Esophagus muscularis mucosa (tissue), 4 donors: ENCODE measurements at regions not wholly inside any gene's neighbourhood (a gene's known extent, or its start where the extent isn't known, plus 50 kb on each side); places are given as distances from the start of the nearest gene placed in this dataset.

ENCODE experiments used
- DNase-seq: peaks from one replicate; pipeline ENCODE4 v3.0.0-alpha.2; 2017; ENCODE audit errors: extremely low spot score
- H3K27ac ChIP-seq, 4 donors: fragments of 200-600 bp; sonication (generic); replicated peaks in 1 of 4; 1 replicate in 3 of 4; 2 replicates in 1 of 4; pipeline ENCODE4 v1.5.1; 2016 to 2019; ENCODE audit warnings: mild to moderate bottlenecking in 1 of 4
- H3K27me3 ChIP-seq, 4 donors: fragments of 200-600 bp; sonication (generic); one replicate each; pipeline versions ENCODE4 v1.5.1 to v1.6.0; 2016 to 2019
- H3K36me3 ChIP-seq, 4 donors: fragments of 200-600 bp; sonication (generic); one replicate each; pipeline ENCODE4 v1.5.1; 2016 to 2019
- H3K4me1 ChIP-seq, 4 donors: fragments of 200-600 bp; sonication (generic); one replicate each; pipeline ENCODE4 v1.5.1; 2016 to 2019
- H3K4me3 ChIP-seq, 4 donors: fragments of 200-600 bp; sonication (generic); 1 replicate in 2 of 4; 2 replicates in 2 of 4; pipeline ENCODE4 v1.5.1; 2016 to 2019; ENCODE audit warnings: mild to moderate bottlenecking in 4 of 4, moderate library complexity in 1 of 4
- H3K9me3 ChIP-seq, 4 donors: fragments of 200-600 bp; sonication (generic); 1 replicate in 3 of 4; 2 replicates in 1 of 4; pipeline ENCODE4 v1.5.1; 2016 to 2019
- CTCF ChIP-seq, 3 experiments: fragments of 200-600 bp in 2 of 3; fragments of 450-650 bp in 1 of 3; sonication (generic) in 2 of 3; IDR thresholded peaks; one replicate each; pipeline ENCODE4 v1.5.1; 2017 to 2019; ENCODE audit warnings: antibody characterized with exemption in 3 of 3, mild to moderate bottlenecking in 2 of 3, moderate library complexity in 1 of 3
- EP300 ChIP-seq: sonication (generic); formaldehyde crosslinking; IDR thresholded peaks from one replicate; pipeline ENCODE4 v1.6.1; 2017; ENCODE audit warnings: antibody characterized with exemption
- POLR2A ChIP-seq: fragments of 450-650 bp; IDR thresholded peaks from one replicate; pipeline ENCODE4 v1.6.1; 2017; ENCODE audit warnings: antibody characterized with exemption, moderate library complexity, mild to moderate bottlenecking, low read depth
- POLR2AphosphoS5 ChIP-seq, 2 donors: sonication (generic); formaldehyde crosslinking; IDR thresholded peaks; one replicate each; pipeline ENCODE4 v1.6.1; 2017; ENCODE audit warnings: antibody characterized with exemption in 2 of 2
- WGBS: methylation state at CpG from one replicate; pipeline ENCODE4 v1.1.5; 2018; 5-methylcytosine and 5-hydroxymethylcytosine counted together
- intact Hi-C: fragments of 100-400 bp; cut with DNase I; formaldehyde crosslinking; loops from one replicate; pipeline ENCODE4 v1.15.1; 2023

- H3K4me1 ChIP-seq: no peaks in the 10 kb centered on the region
- WGBS: 39% methylated on average over 1 of the region's 1 CpG
Observed at GRCh38 chr7:53252539-53252938, 217.1 kb downstream of the POM121L12 start.

GRCh38 chr7:53272081-53272480, 236.6 kb downstream of the POM121L12 start:
- WGBS: 44% methylated on average over 4 of the region's 4 CpGs
- H3K27me3 ChIP-seq: no peaks in the 10 kb centered on the region
- TF ChIP-seq POLR2A (no peak), CTCF (IDR thresholded peaks at IDR 0.05) (no peak), POLR2AphosphoS5 (IDR thresholded peaks at IDR 0.05) (no peak), EP300 (no peak)
- no peaks in the 10 kb centered on the region for H3K36me3 ChIP-seq
- no peak overlapping the region for H3K4me3 ChIP-seq
- intact Hi-C loops: no loop called here
- no peak for DNase-seq
- H3K9me3 ChIP-seq: no peaks in the 10 kb centered on the region
- no peak overlapping the region for H3K27ac ChIP-seq
- peaks cover 0 to 4% (median 0%) of the 10 kb centered on the region in 4 donors for H3K4me1 ChIP-seq

More at GRCh38 chr7:53252539-53252938, 217.1 kb downstream of the POM121L12 start:
- intact Hi-C loops: no loop called here
- DNase-seq: no peak
- Histone ChIP-seq H3K9me3 (no peaks in the 10 kb centered on the region), H3K27me3 (no peaks in the 10 kb centered on the region), H3K27ac (no peak overlapping the region), H3K4me3 (no peak overlapping the region), H3K36me3 (no peaks in the 10 kb centered on the region)
- TF ChIP-seq POLR2A (no peak), CTCF (IDR thresholded peaks at IDR 0.05) (no peak)

- TF ChIP-seq POLR2A: no peak
- TF ChIP-seq CTCF (IDR thresholded peaks at IDR 0.05): no peak
- TF ChIP-seq POLR2AphosphoS5 (IDR thresholded peaks at IDR 0.05): no peak
- no peak for TF ChIP-seq EP300
- 55% methylated on average over 5 of the region's 5 CpGs for WGBS
- no peak overlapping the region for H3K27ac ChIP-seq
- H3K36me3 ChIP-seq: no peaks in the 10 kb centered on the region
- no peak for DNase-seq
- intact Hi-C loops: no loop called here
- H3K27me3 ChIP-seq: no peaks in the 10 kb centered on the region
- peaks cover 0 to 2% (median 0%) of the 10 kb centered on the region in 4 donors for H3K9me3 ChIP-seq
- H3K4me3 ChIP-seq: no peak overlapping the region
- no peaks in the 10 kb centered on the region for H3K4me1 ChIP-seq
Observed at GRCh38 chr7:53281312-53281711, 245.9 kb downstream of the POM121L12 start.

- 68% methylated on average over 4 of the region's 4 CpGs for WGBS
- no peaks in the 10 kb centered on the region for H3K36me3 ChIP-seq
- no peaks in the 10 kb centered on the region for H3K27me3 ChIP-seq
- intact Hi-C loops: no loop called here
- no peak overlapping the region for H3K4me3 ChIP-seq
- TF ChIP-seq CTCF (IDR thresholded peaks at IDR 0.05) (no peak), POLR2AphosphoS5 (IDR thresholded peaks at IDR 0.05) (no peak), POLR2A (no peak), EP300 (no peak)
- peaks cover 0 to 7% (median 2%) of the 10 kb centered on the region in 4 donors for H3K9me3 ChIP-seq
- no peak for DNase-seq
- H3K27ac ChIP-seq: no peak overlapping the region
- H3K4me1 ChIP-seq: no peaks in the 10 kb centered on the region
Observed at GRCh38 chr7:53292341-53292740, 256.9 kb downstream of the POM121L12 start.

GRCh38 chr7:53302496-53303246, 267.2 kb downstream of the POM121L12 start:
- H3K27me3 ChIP-seq: no peaks in the 10 kb centered on the region
- TF ChIP-seq POLR2AphosphoS5 (IDR thresholded peaks at IDR 0.05): no peak
- TF ChIP-seq EP300: no peak
- TF ChIP-seq POLR2A: no peak
- TF ChIP-seq CTCF (IDR thresholded peaks at IDR 0.05): no peak
- intact Hi-C loops: no loop called here
- H3K27ac ChIP-seq: no peak overlapping the region
- peaks cover 0 to 9% (median 0%) of the 10 kb centered on the region in 4 donors for H3K4me1 ChIP-seq
- WGBS: 36% methylated on average over 4 of the region's 4 CpGs
- H3K4me3 ChIP-seq: no peak overlapping the region
- H3K36me3 ChIP-seq: no peaks in the 10 kb centered on the region
- no peaks in the 10 kb centered on the region for H3K9me3 ChIP-seq
- no peak for DNase-seq
